ENCODE measurements at regions not wholly inside any gene's neighbourhood (a gene's known extent, or its start where the extent isn't known, plus 50 kb on each side); places are given as distances from the start of the nearest gene placed in this dataset.

DNA sequence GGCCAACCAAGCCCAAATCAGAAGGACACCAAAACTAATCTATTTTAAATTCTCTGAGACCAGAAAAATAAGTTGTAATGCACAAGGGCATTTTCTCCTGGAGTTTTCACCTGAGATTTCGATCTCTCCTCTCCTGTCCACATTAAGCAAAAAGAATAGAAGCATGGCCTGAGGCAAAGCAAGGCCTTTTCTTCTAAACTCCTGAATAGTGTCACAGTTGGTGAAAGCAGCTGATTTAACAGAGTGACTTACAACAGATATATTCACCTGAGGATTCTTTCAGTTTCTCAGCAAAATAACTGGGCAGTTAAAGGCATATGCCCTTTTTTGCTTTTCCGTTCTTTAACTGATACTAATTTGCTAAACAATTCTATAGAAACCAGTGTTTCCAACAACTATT lies 547.7 kb downstream of the EFNA5 start:
- Histone ChIP-seq H3K27me3 (no peaks in the 10 kb centered on the region), H3K4me1 (peaks cover 0 to 14% (median 3%) of the 10 kb centered on the region in 9 donors), H3K9me3 (no peaks in the 10 kb centered on the region), H3K36me3 (no peaks in the 10 kb centered on the region), H3K4me3 (no peak overlapping the region), H3K27ac (no peak overlapping the region)
- TF ChIP-seq, protein P1, sequence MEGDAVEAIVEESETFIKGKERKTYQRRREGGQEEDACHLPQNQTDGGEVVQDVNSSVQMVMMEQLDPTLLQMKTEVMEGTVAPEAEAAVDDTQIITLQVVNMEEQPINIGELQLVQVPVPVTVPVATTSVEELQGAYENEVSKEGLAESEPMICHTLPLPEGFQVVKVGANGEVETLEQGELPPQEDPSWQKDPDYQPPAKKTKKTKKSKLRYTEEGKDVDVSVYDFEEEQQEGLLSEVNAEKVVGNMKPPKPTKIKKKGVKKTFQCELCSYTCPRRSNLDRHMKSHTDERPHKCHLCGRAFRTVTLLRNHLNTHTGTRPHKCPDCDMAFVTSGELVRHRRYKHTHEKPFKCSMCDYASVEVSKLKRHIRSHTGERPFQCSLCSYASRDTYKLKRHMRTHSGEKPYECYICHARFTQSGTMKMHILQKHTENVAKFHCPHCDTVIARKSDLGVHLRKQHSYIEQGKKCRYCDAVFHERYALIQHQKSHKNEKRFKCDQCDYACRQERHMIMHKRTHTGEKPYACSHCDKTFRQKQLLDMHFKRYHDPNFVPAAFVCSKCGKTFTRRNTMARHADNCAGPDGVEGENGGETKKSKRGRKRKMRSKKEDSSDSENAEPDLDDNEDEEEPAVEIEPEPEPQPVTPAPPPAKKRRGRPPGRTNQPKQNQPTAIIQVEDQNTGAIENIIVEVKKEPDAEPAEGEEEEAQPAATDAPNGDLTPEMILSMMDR (IDR thresholded peaks at IDR 0.05): no peak
- no peak for ATAC-seq
- no peak for DNase-seq
- 85 to 95% methylated on average over 2 of the region's 2 CpGs for WGBS, 2 donors
- intact Hi-C loops (cut with DNase I): loop anchor here in 1 of 10 donors (10.0 kb wide), 1 partner anchor 92 kb away; no protein-coding TSS in a partner anchor

DNA sequence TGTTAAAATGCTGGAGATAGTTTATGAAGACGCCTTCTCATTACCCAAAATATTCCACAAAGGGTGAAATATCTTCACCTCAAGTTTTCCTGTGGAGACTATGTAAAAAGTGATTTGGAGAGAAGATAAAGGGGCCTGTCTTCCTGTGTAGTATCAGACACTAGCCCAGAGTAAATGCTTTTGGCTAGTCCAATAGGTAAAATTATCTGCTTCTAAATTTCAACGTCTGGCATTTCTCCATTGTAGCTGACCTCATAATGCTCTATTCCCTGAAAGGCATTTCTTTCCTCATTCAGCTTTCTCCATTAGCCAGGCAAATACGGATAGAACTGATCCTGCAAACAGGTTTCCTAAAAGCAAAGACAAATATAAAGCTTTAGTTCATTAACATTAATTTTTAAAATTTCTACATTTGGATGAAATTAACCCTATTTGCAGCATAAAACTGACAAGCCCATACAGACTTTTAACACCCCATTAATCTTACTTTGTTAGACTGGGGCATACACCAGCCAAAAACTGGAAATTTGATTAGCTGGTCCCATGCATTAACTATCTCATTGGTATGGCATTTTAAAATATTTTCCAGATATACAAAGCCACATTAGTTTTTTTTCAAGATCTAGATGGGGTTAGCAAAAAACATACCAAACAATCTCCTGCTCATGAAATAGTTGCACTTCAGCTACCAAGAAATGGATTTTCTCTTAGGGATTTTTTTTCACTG lies 548.8 kb downstream of the EFNA5 start:
- WGBS, 2 donors: 19% methylated on average over 3 of the region's 3 CpGs

DNA sequence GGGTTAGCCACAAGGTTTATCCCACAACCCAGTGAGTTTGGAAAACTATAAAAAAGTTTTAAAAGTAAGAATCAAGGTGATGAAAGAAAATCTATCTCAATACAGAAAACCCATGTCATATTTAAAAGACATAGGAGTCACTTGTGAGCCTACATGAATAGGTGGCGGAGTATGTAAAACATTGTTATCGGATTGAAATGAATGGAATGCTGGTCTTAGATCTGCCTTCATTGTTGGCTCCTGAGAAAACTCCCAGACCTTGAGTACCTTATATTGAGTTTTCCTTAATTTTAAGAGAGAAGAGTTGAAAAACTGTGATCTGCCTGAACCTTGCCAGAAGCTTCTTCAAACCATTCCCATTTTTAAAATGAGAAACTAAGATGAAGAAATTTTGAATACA lies 551.1 kb downstream of the EFNA5 start:
- Histone ChIP-seq H3K36me3 (no peaks in the 10 kb centered on the region), H3K4me1 (peaks cover 0 to 15% (median 0%) of the 10 kb centered on the region in 9 donors), H3K27me3 (no peaks in the 10 kb centered on the region), H3K4me3 (no peak overlapping the region), H3K9me3 (no peaks in the 10 kb centered on the region), H3K27ac (no peak overlapping the region)
- DNase-seq (no peak), ATAC-seq (no peak)
- intact Hi-C loops (cut with DNase I): loop anchor here in 1 of 10 donors (10.0 kb wide), 1 partner anchor 95 kb away; no protein-coding TSS in a partner anchor
- 86 to 88% methylated on average over 2 of the region's 2 CpGs for WGBS, 2 donors
- TF ChIP-seq, protein P1 (IDR thresholded peaks at IDR 0.05): no peak

More for the DNA sequence above, 548.8 kb downstream of the EFNA5 start:
- TF ChIP-seq, protein P1 (IDR thresholded peaks at IDR 0.05): no peak
- DNase-seq (no peak), ATAC-seq (no peak)
- intact Hi-C loops (cut with DNase I): loop anchor here in 1 of 10 donors (10.0 kb wide), 1 partner anchor 93 kb away; no protein-coding TSS in a partner anchor
- Histone ChIP-seq H3K36me3 (no peaks in the 10 kb centered on the region), H3K27ac (no peak overlapping the region), H3K4me1 (peaks cover 0 to 11% (median 0%) of the 10 kb centered on the region in 9 donors), H3K4me3 (no peak overlapping the region), H3K27me3 (no peaks in the 10 kb centered on the region), H3K9me3 (no peaks in the 10 kb centered on the region)

DNA sequence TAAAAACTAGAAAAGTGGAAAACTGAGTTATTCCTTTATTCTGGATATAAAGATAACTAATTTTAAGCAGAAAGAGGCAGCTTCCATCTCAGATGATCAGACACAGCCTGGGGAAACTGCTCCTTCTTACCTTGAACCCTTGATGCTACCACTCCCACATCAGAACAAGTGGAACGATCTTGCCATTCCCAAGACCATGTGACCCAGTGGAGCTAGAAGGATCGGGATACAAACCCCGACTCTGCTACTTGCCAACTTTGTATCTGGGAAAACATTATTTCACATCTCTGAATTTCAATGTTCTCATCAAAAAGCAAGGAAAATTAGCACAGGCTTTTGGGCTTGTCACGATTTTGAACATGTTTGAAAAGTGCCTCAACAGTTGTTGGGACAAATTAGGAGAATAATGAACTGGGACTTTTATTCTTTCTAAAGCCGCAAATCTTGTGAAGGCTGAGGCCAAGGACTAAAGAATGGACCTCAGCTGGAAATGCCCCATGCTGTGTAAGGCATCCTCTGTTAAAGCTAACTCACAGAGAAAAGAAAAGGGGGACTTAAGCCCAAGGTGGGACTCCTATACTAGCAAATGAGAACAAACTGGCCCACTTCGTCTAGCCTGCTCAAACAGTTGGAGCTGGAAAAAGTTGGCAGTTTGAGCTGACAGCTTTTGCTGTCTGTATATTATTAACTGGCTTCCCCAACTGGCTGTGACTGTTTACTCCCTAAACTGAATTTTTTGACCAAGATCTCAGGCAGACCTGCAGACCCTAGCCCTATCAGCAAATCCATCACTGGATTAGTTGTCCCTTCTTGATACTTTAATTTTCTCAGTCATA lies 552.3 kb downstream of the EFNA5 start:
- no peak for ATAC-seq
- intact Hi-C loops (cut with DNase I): no loop called here
- no peak overlapping the region for H3K4me3 ChIP-seq
- DNase-seq: no peak
- H3K27ac ChIP-seq: no peak overlapping the region
- no peaks in the 10 kb centered on the region for H3K9me3 ChIP-seq
- 71 to 74% methylated on average over 6 of the region's 6 CpGs for WGBS, 2 donors
- no peaks in the 10 kb centered on the region for H3K27me3 ChIP-seq
- no peaks in the 10 kb centered on the region for H3K36me3 ChIP-seq
- peaks cover 0 to 15% (median 0%) of the 10 kb centered on the region in 9 donors for H3K4me1 ChIP-seq
- TF ChIP-seq, protein P1 (IDR thresholded peaks at IDR 0.05): no peak
